Smooth muscle cell (in vitro differentiated cells): ENCODE measurements at regions not wholly inside any gene's neighbourhood (a gene's known extent, or its start where the extent isn't known, plus 50 kb on each side); places are given as distances from the start of the nearest gene placed in this dataset.

Experiments
- DNase-seq: peaks from one replicate; lab custom pipeline; 2025; ENCODE audit not compliant: unreplicated experiment; lab: John Stamatoyannopoulos, UW
- H2AFZ ChIP-seq: fragments of 200-600 bp; sonication (generic); 2 replicates; pipeline ENCODE4 v1.6.0; 2016; ENCODE audit warnings: antibody characterized with exemption, low read depth, mild to moderate bottlenecking
- H3F3A ChIP-seq: fragments of 200-600 bp; sonication (generic); 2 replicates; pipeline ENCODE4 v1.6.0; 2017; ENCODE audit warnings: antibody characterized with exemption, low read depth
- H3K27ac ChIP-seq: fragments of 200-600 bp; sonication (generic); 2 replicates; pipeline ENCODE4 v1.5.1; 2016; ENCODE audit warnings: low read depth, mild to moderate bottlenecking
- H3K27me3 ChIP-seq: fragments of 200-600 bp; sonication (generic); 2 replicates; pipeline ENCODE4 v1.6.1; 2016; ENCODE audit warnings: low read depth, mild to moderate bottlenecking
- H3K36me3 ChIP-seq: fragments of 200-600 bp; sonication (generic); 2 replicates; pipeline ENCODE4 v1.5.1; 2016; ENCODE audit warnings: low read depth
- H3K4me1 ChIP-seq: fragments of 200-600 bp; sonication (generic); 2 replicates; pipeline ENCODE4 v1.5.1; 2016; ENCODE audit warnings: low read depth
- H3K4me2 ChIP-seq: fragments of 200-600 bp; sonication (generic); 2 replicates; pipeline ENCODE4 v1.6.0; 2016; ENCODE audit warnings: mild to moderate bottlenecking
- H3K4me3 ChIP-seq: fragments of 200-600 bp; sonication (generic); 2 replicates; pipeline ENCODE4 v1.5.1; 2016; ENCODE audit warnings: mild to moderate bottlenecking
- H3K79me2 ChIP-seq: fragments of 200-600 bp; sonication (generic); 2 replicates; pipeline ENCODE4 v1.6.0; 2016; ENCODE audit warnings: low read depth, mild to moderate bottlenecking
- H3K9ac ChIP-seq: fragments of 200-600 bp; sonication (generic); 2 replicates; pipeline ENCODE4 v1.6.0; 2016; ENCODE audit warnings: low read depth
- H3K9me3 ChIP-seq: fragments of 200-600 bp; sonication (generic); replicated peaks from 2 replicates; pipeline ENCODE4 v1.5.1; 2016; ENCODE audit warnings: low read depth
- H4K20me1 ChIP-seq: fragments of 200-600 bp; sonication (generic); 2 replicates; pipeline ENCODE4 v1.6.0; 2016; ENCODE audit warnings: low read depth
- WGBS: methylation state at CpG from one replicate; pipeline ENCODE4 v1.1.7; 2016; ENCODE audit warnings: low lambda C conversion rate; 5-methylcytosine and 5-hydroxymethylcytosine counted together
- TF ChIP-seq, protein P1 (sequence below): fragments of 200-600 bp; sonication (generic); IDR thresholded peaks from 2 replicates; pipeline ENCODE4 v1.5.1; 2017; ENCODE audit warnings: borderline replicate concordance, mild to moderate bottlenecking, antibody characterized with exemption; ENCODE audit not compliant: insufficient read depth, poor library complexity, severe bottlenecking

- no peak overlapping the region for H3K9ac ChIP-seq
- no peaks in the 10 kb centered on the region for H4K20me1 ChIP-seq
- DNase-seq: no peak
- H3K4me2 ChIP-seq: no peak overlapping the region
- no peak overlapping the region for H3K4me3 ChIP-seq
- H3K27me3 ChIP-seq: peaks cover 38% of the 10 kb centered on the region
- H3K36me3 ChIP-seq: no peaks in the 10 kb centered on the region
- no peaks in the 10 kb centered on the region for H3K79me2 ChIP-seq
- no peaks in the 10 kb centered on the region for H3K4me1 ChIP-seq
- H2AFZ ChIP-seq: no peak overlapping the region
- 79% methylated on average over 1 of the region's 1 CpG for WGBS
- TF ChIP-seq, protein P1, sequence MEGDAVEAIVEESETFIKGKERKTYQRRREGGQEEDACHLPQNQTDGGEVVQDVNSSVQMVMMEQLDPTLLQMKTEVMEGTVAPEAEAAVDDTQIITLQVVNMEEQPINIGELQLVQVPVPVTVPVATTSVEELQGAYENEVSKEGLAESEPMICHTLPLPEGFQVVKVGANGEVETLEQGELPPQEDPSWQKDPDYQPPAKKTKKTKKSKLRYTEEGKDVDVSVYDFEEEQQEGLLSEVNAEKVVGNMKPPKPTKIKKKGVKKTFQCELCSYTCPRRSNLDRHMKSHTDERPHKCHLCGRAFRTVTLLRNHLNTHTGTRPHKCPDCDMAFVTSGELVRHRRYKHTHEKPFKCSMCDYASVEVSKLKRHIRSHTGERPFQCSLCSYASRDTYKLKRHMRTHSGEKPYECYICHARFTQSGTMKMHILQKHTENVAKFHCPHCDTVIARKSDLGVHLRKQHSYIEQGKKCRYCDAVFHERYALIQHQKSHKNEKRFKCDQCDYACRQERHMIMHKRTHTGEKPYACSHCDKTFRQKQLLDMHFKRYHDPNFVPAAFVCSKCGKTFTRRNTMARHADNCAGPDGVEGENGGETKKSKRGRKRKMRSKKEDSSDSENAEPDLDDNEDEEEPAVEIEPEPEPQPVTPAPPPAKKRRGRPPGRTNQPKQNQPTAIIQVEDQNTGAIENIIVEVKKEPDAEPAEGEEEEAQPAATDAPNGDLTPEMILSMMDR: no peak
- no peaks in the 10 kb centered on the region for H3K9me3 ChIP-seq
- H3F3A ChIP-seq: no peaks in the 10 kb centered on the region
- H3K27ac ChIP-seq: no peak overlapping the region
Measured at GRCh38 chr18:47411159-47411558, 159.7 kb upstream of the SKOR2 start.

DNA sequence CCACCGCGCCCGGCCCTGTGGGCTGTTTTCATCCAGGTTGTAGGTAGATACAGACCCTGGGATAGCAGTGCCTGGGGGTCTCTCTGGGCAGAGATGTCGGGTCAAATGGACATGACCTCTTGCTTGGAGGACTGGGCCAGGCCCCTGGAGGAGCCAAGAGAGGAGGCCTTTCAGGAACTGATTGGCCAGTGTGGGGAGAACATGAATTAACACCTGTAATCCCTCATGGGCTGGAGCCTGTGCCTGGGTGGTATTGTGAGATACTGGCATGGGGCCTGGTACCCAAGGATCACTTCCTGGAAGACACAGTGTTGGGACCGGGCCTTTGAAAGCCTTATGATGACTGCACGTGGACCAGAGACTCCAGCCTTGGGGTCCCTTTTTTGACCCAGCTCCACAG lies 158.7 kb upstream of the SKOR2 start:
- Histone ChIP-seq H2AFZ (no peak overlapping the region), H3K27ac (no peak overlapping the region), H3K4me2 (no peak overlapping the region), H3K36me3 (no peaks in the 10 kb centered on the region), H3F3A (no peaks in the 10 kb centered on the region), H3K9me3 (no peaks in the 10 kb centered on the region), H3K79me2 (no peaks in the 10 kb centered on the region), H3K4me1 (no peaks in the 10 kb centered on the region), H3K27me3 (peaks cover 37% of the 10 kb centered on the region), H4K20me1 (no peaks in the 10 kb centered on the region), H3K9ac (no peak overlapping the region), H3K4me3 (no peak overlapping the region)
- TF ChIP-seq, protein P1: no peak
- DNase-seq: no peak
- WGBS: 93% methylated on average over 6 of the region's 6 CpGs

- WGBS: 94% methylated on average over 7 of the region's 7 CpGs
Measured at GRCh38 chr18:47409519-47409918, 158.1 kb upstream of the SKOR2 start.

GRCh38 chr18:47407736-47408135 lies 156.3 kb upstream of the SKOR2 start:
- Histone ChIP-seq H3F3A (no peaks in the 10 kb centered on the region), H2AFZ (no peak overlapping the region), H4K20me1 (no peaks in the 10 kb centered on the region), H3K9ac (no peak overlapping the region), H3K79me2 (no peaks in the 10 kb centered on the region), H3K27ac (no peak overlapping the region), H3K36me3 (no peaks in the 10 kb centered on the region), H3K4me2 (no peak overlapping the region), H3K4me1 (no peaks in the 10 kb centered on the region), H3K4me3 (no peak overlapping the region), H3K27me3 (peaks cover 32% of the 10 kb centered on the region), H3K9me3 (no peaks in the 10 kb centered on the region)
- DNase-seq: no peak
- WGBS: 94% methylated on average over 2 of the region's 2 CpGs
- TF ChIP-seq, protein P1: no peak

More at GRCh38 chr18:47409519-47409918, 158.1 kb upstream of the SKOR2 start:
- DNase-seq: no peak
- Histone ChIP-seq H3K27me3 (peaks cover 35% of the 10 kb centered on the region), H3K4me1 (no peaks in the 10 kb centered on the region), H3K4me3 (no peak overlapping the region), H4K20me1 (no peaks in the 10 kb centered on the region), H3F3A (no peaks in the 10 kb centered on the region), H3K36me3 (no peaks in the 10 kb centered on the region), H3K9ac (no peak overlapping the region), H2AFZ (no peak overlapping the region), H3K9me3 (no peaks in the 10 kb centered on the region), H3K79me2 (no peaks in the 10 kb centered on the region), H3K4me2 (no peak overlapping the region), H3K27ac (no peak overlapping the region)
- TF ChIP-seq, protein P1: no peak
